OCI-LY1 (cell line): ENCODE measurements at regions not wholly inside any gene's neighbourhood (a gene's known extent, or its start where the extent isn't known, plus 50 kb on each side); places are given as distances from the start of the nearest gene placed in this dataset.

Experiments
- H2AFZ ChIP-seq: fragments of 200-600 bp; sonication (generic), shearing (Covaris generic); 2 replicates; pipeline ENCODE4 v1.6.0; 2014; ENCODE audit warnings: antibody characterized with exemption, mild to moderate bottlenecking, low read length
- H3F3A ChIP-seq: fragments of 200-600 bp; sonication (generic), shearing (Covaris generic); 2 replicates; pipeline ENCODE4 v1.6.0; 2014; ENCODE audit warnings: mild to moderate bottlenecking, antibody characterized with exemption, low read length, moderate library complexity; ENCODE audit not compliant: insufficient read depth
- H3K27ac ChIP-seq: fragments of 200-600 bp; sonication (generic); 2 replicates; pipeline ENCODE4 v1.5.1; 2014; ENCODE audit warnings: low read length, mixed run types, mild to moderate bottlenecking, low read depth; ENCODE audit not compliant: poor library complexity, severe bottlenecking
- H3K27me3 ChIP-seq: fragments of 200-600 bp; sonication (generic); 2 replicates; pipeline ENCODE4 v1.6.0; 2014; ENCODE audit warnings: antibody characterized with exemption, mild to moderate bottlenecking, low read length, moderate library complexity; ENCODE audit not compliant: insufficient read depth
- H3K36me3 ChIP-seq: fragments of 200-600 bp; sonication (generic); 2 replicates; pipeline ENCODE4 v1.6.1; 2014; ENCODE audit warnings: mild to moderate bottlenecking, antibody characterized with exemption, low read length, moderate library complexity, mixed read lengths; ENCODE audit not compliant: insufficient read depth
- H3K4me1 ChIP-seq: fragments of 200-600 bp; sonication (generic); 2 replicates; pipeline ENCODE4 v1.5.1; 2014; ENCODE audit warnings: mild to moderate bottlenecking, low read length, moderate library complexity; ENCODE audit not compliant: insufficient read depth, severe bottlenecking
- H3K4me2 ChIP-seq: fragments of 200-600 bp; sonication (generic), shearing (Covaris generic); 2 replicates; pipeline ENCODE4 v1.6.1; 2014; ENCODE audit warnings: low read length
- H3K4me3 ChIP-seq: fragments of 200-600 bp; sonication (generic); 2 replicates; pipeline ENCODE4 v1.5.1; 2014; ENCODE audit warnings: low read length, low read depth, mild to moderate bottlenecking, mixed read lengths; ENCODE audit not compliant: poor library complexity, severe bottlenecking
- H3K79me2 ChIP-seq: fragments of 200-600 bp; shearing (Covaris generic); 2 replicates; pipeline ENCODE4 v1.6.1; 2016; ENCODE audit warnings: mixed run types, low read length, mixed read lengths; ENCODE audit not compliant: insufficient read depth
- H3K9ac ChIP-seq: fragments of 200-600 bp; sonication (generic), shearing (Covaris generic); 2 replicates; pipeline ENCODE4 v1.6.1; 2014; ENCODE audit warnings: mild to moderate bottlenecking, low read length, mixed read lengths
- H3K9me2 ChIP-seq: fragments of 200-600 bp; sonication (generic), shearing (Covaris generic); 2 replicates; pipeline ENCODE4 v1.6.1; 2014; ENCODE audit warnings: low read depth, mild to moderate bottlenecking, low read length, mixed read lengths
- H3K9me3 ChIP-seq: fragments of 200-600 bp; shearing (Covaris generic); 2 replicates; pipeline ENCODE4 v1.6.1; 2014; ENCODE audit warnings: low read length, mixed read lengths
- H4K20me1 ChIP-seq: fragments of 200-600 bp; sonication (generic), shearing (Covaris generic); 2 replicates; pipeline ENCODE4 v1.6.0; 2016; ENCODE audit warnings: mild to moderate bottlenecking, low read length; ENCODE audit not compliant: insufficient read depth
- EZH2 ChIP-seq: fragments of 200-600 bp; sonication (generic), shearing (Covaris generic); IDR thresholded peaks from 2 replicates; pipeline ENCODE4 v1.8.0; 2017; ENCODE audit warnings: borderline replicate concordance, mixed run types, mild to moderate bottlenecking, antibody characterized with exemption, low read length, moderate library complexity, mixed read lengths
- TF ChIP-seq, protein P1 (sequence below): fragments of 200-600 bp; sonication (generic), shearing (Covaris generic); IDR thresholded peaks from 2 replicates; pipeline ENCODE4 v1.5.1; 2017; ENCODE audit warnings: mild to moderate bottlenecking, antibody characterized with exemption, low read length, moderate library complexity, mixed read lengths

DNA sequence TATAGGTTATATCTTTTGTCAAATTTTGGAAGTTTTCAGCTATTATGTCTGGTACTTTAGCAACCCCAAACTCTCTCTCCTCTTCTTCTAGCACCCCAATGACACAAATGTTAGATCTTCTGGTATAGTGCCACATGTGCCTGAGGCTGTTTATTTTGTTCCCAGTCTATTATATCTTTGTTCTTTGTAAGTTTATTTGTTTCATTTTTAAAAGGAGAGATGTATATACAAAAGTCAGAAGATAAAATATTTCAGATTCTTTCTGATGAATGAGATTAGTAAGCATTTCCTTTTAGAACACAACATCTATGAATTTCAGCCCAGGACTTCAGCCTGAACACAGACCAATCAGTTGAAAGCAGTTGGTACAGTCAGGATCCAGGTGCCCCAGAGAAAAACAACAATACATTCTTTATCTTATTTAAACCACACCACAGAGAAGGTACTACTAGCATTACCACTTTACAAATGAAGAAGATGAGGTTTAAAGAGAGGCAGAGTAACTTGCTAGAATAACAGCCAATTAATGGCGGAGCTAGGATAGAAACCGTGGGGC lies 114.1 kb upstream of the BTG1 start:
- Histone ChIP-seq H3K79me2 (no peaks in the 10 kb centered on the region), H3K4me1 (no peaks in the 10 kb centered on the region), H3K4me2 (no peak overlapping the region), H3K36me3 (no peaks in the 10 kb centered on the region), H3K27ac (no peak overlapping the region), H3K9me3 (no peaks in the 10 kb centered on the region), H3K9ac (no peak overlapping the region), H3K27me3 (no peaks in the 10 kb centered on the region), H3K4me3 (no peak overlapping the region), H3F3A (no peaks in the 10 kb centered on the region), H4K20me1 (no peaks in the 10 kb centered on the region), H2AFZ (no peak overlapping the region), H3K9me2 (no peaks in the 10 kb centered on the region)
- TF ChIP-seq, protein P1, sequence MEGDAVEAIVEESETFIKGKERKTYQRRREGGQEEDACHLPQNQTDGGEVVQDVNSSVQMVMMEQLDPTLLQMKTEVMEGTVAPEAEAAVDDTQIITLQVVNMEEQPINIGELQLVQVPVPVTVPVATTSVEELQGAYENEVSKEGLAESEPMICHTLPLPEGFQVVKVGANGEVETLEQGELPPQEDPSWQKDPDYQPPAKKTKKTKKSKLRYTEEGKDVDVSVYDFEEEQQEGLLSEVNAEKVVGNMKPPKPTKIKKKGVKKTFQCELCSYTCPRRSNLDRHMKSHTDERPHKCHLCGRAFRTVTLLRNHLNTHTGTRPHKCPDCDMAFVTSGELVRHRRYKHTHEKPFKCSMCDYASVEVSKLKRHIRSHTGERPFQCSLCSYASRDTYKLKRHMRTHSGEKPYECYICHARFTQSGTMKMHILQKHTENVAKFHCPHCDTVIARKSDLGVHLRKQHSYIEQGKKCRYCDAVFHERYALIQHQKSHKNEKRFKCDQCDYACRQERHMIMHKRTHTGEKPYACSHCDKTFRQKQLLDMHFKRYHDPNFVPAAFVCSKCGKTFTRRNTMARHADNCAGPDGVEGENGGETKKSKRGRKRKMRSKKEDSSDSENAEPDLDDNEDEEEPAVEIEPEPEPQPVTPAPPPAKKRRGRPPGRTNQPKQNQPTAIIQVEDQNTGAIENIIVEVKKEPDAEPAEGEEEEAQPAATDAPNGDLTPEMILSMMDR = no peak
- no peak for TF ChIP-seq EZH2

DNA sequence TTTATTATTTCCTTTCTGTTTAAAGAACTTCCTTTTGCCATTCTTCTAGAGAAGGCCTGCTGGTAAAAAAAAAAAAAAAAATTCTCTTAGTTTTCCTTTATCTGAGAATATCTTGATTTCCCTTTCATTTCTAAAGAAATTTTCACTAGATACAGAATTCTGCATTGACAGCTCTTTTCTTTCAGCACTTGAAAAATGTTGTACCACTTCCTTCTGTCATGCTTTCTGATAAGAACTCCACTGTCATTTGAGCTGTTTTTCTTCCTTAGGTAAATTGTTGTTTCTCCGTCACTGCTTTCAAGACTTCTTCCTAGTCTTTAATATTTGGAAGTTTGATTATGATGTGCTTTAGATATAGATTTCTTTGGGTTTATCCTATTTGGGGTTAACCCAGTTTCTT lies 113.6 kb upstream of the BTG1 start:
- no peaks in the 10 kb centered on the region for H3K27me3 ChIP-seq
- no peak overlapping the region for H3K4me3 ChIP-seq
- no peaks in the 10 kb centered on the region for H3K36me3 ChIP-seq
- no peaks in the 10 kb centered on the region for H3F3A ChIP-seq
- TF ChIP-seq, protein P1 = no peak
- no peak for TF ChIP-seq EZH2
- no peak overlapping the region for H3K4me2 ChIP-seq
- no peak overlapping the region for H2AFZ ChIP-seq
- no peak overlapping the region for H3K9ac ChIP-seq
- no peak overlapping the region for H3K27ac ChIP-seq
- H3K9me3 ChIP-seq = no peaks in the 10 kb centered on the region
- no peaks in the 10 kb centered on the region for H4K20me1 ChIP-seq
- no peaks in the 10 kb centered on the region for H3K79me2 ChIP-seq
- no peaks in the 10 kb centered on the region for H3K4me1 ChIP-seq
- H3K9me2 ChIP-seq = no peaks in the 10 kb centered on the region

DNA sequence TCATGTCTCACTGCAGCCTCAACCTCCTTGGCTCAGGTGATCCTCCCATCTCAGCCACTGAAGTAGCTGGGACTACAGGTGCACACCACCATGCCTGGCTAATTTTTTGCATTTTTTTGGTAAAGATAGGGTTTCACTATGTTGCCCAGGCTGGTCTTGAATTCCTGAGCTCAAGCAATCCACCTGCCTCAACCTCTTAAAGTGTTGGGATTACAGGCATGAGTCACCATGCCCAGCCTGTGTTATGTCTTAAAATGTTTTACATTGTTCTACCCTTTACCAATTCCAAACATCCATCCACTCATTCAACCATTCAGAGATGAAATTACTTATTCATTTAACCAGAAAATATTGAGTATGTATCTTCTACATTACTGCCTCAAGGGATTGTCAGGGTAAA lies 111.6 kb upstream of the BTG1 start:
- Histone ChIP-seq H3K27me3 (no peaks in the 10 kb centered on the region), H3K4me1 (no peaks in the 10 kb centered on the region), H4K20me1 (no peaks in the 10 kb centered on the region), H3K9me2 (no peaks in the 10 kb centered on the region), H3K9ac (no peak overlapping the region), H2AFZ (no peak overlapping the region), H3K4me3 (no peak overlapping the region), H3K79me2 (no peaks in the 10 kb centered on the region), H3K4me2 (no peak overlapping the region), H3K36me3 (no peaks in the 10 kb centered on the region), H3K27ac (no peak overlapping the region), H3K9me3 (no peaks in the 10 kb centered on the region), H3F3A (no peaks in the 10 kb centered on the region)
- TF ChIP-seq EZH2 = no peak
- TF ChIP-seq, protein P1 = no peak
